ENCODE measurements at regions not wholly inside any gene's neighbourhood (a gene's known extent, or its start where the extent isn't known, plus 50 kb on each side); places are given as distances from the start of the nearest gene placed in this dataset.

- TF ChIP-seq IRF5 (IDR thresholded peaks at IDR 0.05; ENCODE audit: borderline replicate concordance): no peak
- TF ChIP-seq LARP7 (IDR thresholded peaks at IDR 0.05): no peak
- TF ChIP-seq USF1 (IDR thresholded peaks at IDR 0.05; ENCODE audit: borderline replicate concordance, extremely low read length, insufficient read depth, low read depth, low read length): no peak
- no peak for TF ChIP-seq RFX5 (IDR thresholded peaks at IDR 0.05; ENCODE audit: low read depth, low read length)
Observed at GRCh38 chr20:47868236-47868635, 83.0 kb upstream of the SULF2 start (continued).

GRCh38 chr20:47867831-47868230 lies 82.5 kb upstream of the SULF2 start:
- WGBS (ENCODE audit: insufficient coverage, insufficient replicate concordance, low lambda C conversion rate, missing lambda C conversion rate): 47% methylated on average over 15 of the region's 15 CpGs

More at GRCh38 chr20:47867831-47868230, 82.5 kb upstream of the SULF2 start:
- no peaks in the 10 kb centered on the region for H3K79me2 ChIP-seq (ENCODE audit: control insufficient read depth, insufficient read depth, low read length)
- no peaks in the 10 kb centered on the region for H3K4me1 ChIP-seq (ENCODE audit: control insufficient read depth, insufficient read depth, low read length)
- CTCF ChIA-PET: no interaction called here
- in situ Hi-C loops (cut with MboI) (no loop called here), intact Hi-C loops (cut with micrococcal nuclease; ENCODE audit: unreplicated experiment) (no loop called here)
- H3K27me3 ChIP-seq (replicated peaks in 1 of 2; ENCODE audit: control insufficient read depth in 2 of 2, insufficient read depth in 2 of 2, low read length in 1 of 2): peaks cover 0 to 3% of the 10 kb centered on the region in 2 experiments; a peak in 2 of 4 replicates
- SMC1A ChIA-PET (ENCODE audit: uncharacterized antibody, unreplicated experiment): no interaction called here
- no peak for ATAC-seq
- RAD21 ChIA-PET (ENCODE audit: unreplicated experiment): no interaction called here
- H3K4me2 ChIP-seq (ENCODE audit: control insufficient read depth, insufficient read depth): no peak overlapping the region
- BruUV-seq (replicated peaks): no TSS peak
- FAIRE-seq: no peak
- H3K9ac ChIP-seq (ENCODE audit: control insufficient read depth, insufficient read depth, low read length): no peak overlapping the region
- H2AFZ ChIP-seq (ENCODE audit: control insufficient read depth, low read depth, low read length): no peak overlapping the region
- no peaks in the 10 kb centered on the region for H3K36me3 ChIP-seq (ENCODE audit: control insufficient read depth in 2 of 2, insufficient read depth in 2 of 2, low read length in 1 of 2)
- TF ChIP-seq CHD1 (IDR thresholded peaks at IDR 0.05; ENCODE audit: low read depth, low read length): no peak
- no peak for TF ChIP-seq TAF1 (IDR thresholded peaks at IDR 0.05; ENCODE audit: borderline replicate concordance, low read depth, low read length)
- TF ChIP-seq ZNF622 (IDR thresholded peaks at IDR 0.05): no peak
- no peak for TF ChIP-seq BMI1 (IDR thresholded peaks at IDR 0.05; ENCODE audit: borderline replicate concordance)
- TF ChIP-seq GATAD2B (conservative IDR thresholded peaks at IDR 0.05; ENCODE audit: low read depth): no peak
- no peak for TF ChIP-seq MAX (IDR thresholded peaks at IDR 0.05; ENCODE audit: low read depth, low read length)
- TF ChIP-seq CBFB (IDR thresholded peaks at IDR 0.05; ENCODE audit: low read depth): no peak
- TF ChIP-seq ETV6 (conservative IDR thresholded peaks at IDR 0.05 in 1 of 2, IDR thresholded peaks at IDR 0.05 in 1 of 2; ENCODE audit: borderline replicate concordance in 1 of 2, low read depth in 1 of 2): no peak
- no peak for TF ChIP-seq NFXL1 (IDR thresholded peaks at IDR 0.05; ENCODE audit: borderline replicate concordance)
- TF ChIP-seq ASH2L (IDR thresholded peaks at IDR 0.05; ENCODE audit: borderline replicate concordance, low read depth): no peak
- no peak for TF ChIP-seq TCF12 (IDR thresholded peaks at IDR 0.05; ENCODE audit: low read depth, low read length)
- TF ChIP-seq KAT2A (conservative IDR thresholded peaks at IDR 0.05; ENCODE audit: control insufficient read depth, low read depth, low read length): no peak
- no peak for TF ChIP-seq RUNX3 (IDR thresholded peaks at IDR 0.05; ENCODE audit: low read length)
- H3K9me3 ChIP-seq (replicated peaks; ENCODE audit: control insufficient read depth, insufficient read depth, low read length): no peaks in the 10 kb centered on the region
- H4K20me1 ChIP-seq (ENCODE audit: control insufficient read depth, insufficient read depth): no peaks in the 10 kb centered on the region
- H3K4me3 ChIP-seq: no peak overlapping the region
- no peak overlapping the region for H3K27ac ChIP-seq (ENCODE audit: control insufficient read depth, insufficient read depth)
- DNase-seq (ENCODE audit: low read depth, low spot score): no peak
- POLR2A ChIA-PET: no interaction called here
